IMR-90 (cell line): ENCODE measurements at regions not wholly inside any gene's neighbourhood (a gene's known extent, or its start where the extent isn't known, plus 50 kb on each side); places are given as distances from the start of the nearest gene placed in this dataset.

Source experiments
- ATAC-seq: fragments of 200-7000 bp; cut with Tn5 transposase; 2 replicates; pipeline ENCODE4 v1.9.1; 2020; ENCODE audit warnings: low read depth, mild to moderate bottlenecking, moderate library complexity
- BruUV-seq: library from RNA; stranded (reverse); fragments of 400-500 nt; replicated peaks from 2 replicates; lab custom pipeline; 2021; lab: Mats Ljungman, UMichigan
- CTCF ChIA-PET: fragments of 300-600 bp; formaldehyde crosslinking; extraction: SDS; loops from one replicate; lab custom pipeline; 2021; ENCODE audit warnings: antibody characterized with exemption; lab: Yijun Ruan, JAX
- POLR2A ChIA-PET: fragments of 300-600 bp; sonication (Branson Sonifier 250); formaldehyde crosslinking; loops from one replicate; lab custom pipeline; 2022; ENCODE audit warnings: antibody characterized with exemption; ENCODE audit not compliant: unreplicated experiment; lab: Charles Lee
- DNase-seq: peaks from one replicate; pipeline ENCODE4 v3.0.0; 2013
- H2AFZ ChIP-seq: replicated peaks from 2 replicates; pipeline ENCODE3; 2013; ENCODE audit warnings: low read length, mild to moderate bottlenecking; ENCODE audit not compliant: poor library complexity
- H2AK5ac ChIP-seq: 2 replicates; pipeline ENCODE4 v1.6.1; 2013; ENCODE audit warnings: low read depth, low read length, inconsistent platforms
- H2AK9ac ChIP-seq: replicated peaks from 2 replicates; pipeline ENCODE3; 2013; ENCODE audit warnings: mild to moderate bottlenecking, low read depth, low read length, moderate library complexity; ENCODE audit not compliant: poor library complexity
- H2BK120ac ChIP-seq: 2 replicates; pipeline ENCODE4 v1.6.1; 2013; ENCODE audit warnings: low read depth, low read length, inconsistent platforms
- H2BK15ac ChIP-seq: 3 replicates; pipeline ENCODE4 v1.6.1; 2013; ENCODE audit warnings: low read depth, low read length, inconsistent platforms
- H2BK20ac ChIP-seq: 2 replicates; pipeline ENCODE4 v1.6.1; 2013; ENCODE audit warnings: low read depth, mild to moderate bottlenecking, inconsistent platforms, low read length, moderate library complexity
- H2BK5ac ChIP-seq: 2 replicates; pipeline ENCODE4 v1.6.1; 2013; ENCODE audit warnings: mild to moderate bottlenecking, low read depth, low read length, inconsistent platforms; ENCODE audit not compliant: poor library complexity, severe bottlenecking
- H3K14ac ChIP-seq: replicated peaks from 2 replicates; pipeline ENCODE4 v1.6.1; 2013; ENCODE audit warnings: low read depth, low read length, inconsistent platforms
- H3K18ac ChIP-seq: 2 replicates; pipeline ENCODE4 v1.6.1; 2013; ENCODE audit warnings: low read depth, low read length, control low read depth
- H3K23ac ChIP-seq: 2 replicates; pipeline ENCODE4 v1.6.1; 2013; ENCODE audit warnings: low read depth, low read length, inconsistent platforms
- H3K27ac ChIP-seq: 2 replicates; pipeline ENCODE4 v1.5.1; 2013; ENCODE audit warnings: mild to moderate bottlenecking, control low read depth, low read length; ENCODE audit not compliant: insufficient read depth
- H3K27me3 ChIP-seq: 2 replicates; pipeline ENCODE4 v1.6.1; 2013; ENCODE audit warnings: low read length; ENCODE audit not compliant: control insufficient read depth, insufficient read depth
- H3K36me3 ChIP-seq: 2 replicates; pipeline ENCODE4 v1.6.1; 2013; ENCODE audit warnings: low read length, mixed read lengths; ENCODE audit not compliant: control insufficient read depth, insufficient read depth
- H3K4ac ChIP-seq: 2 replicates; pipeline ENCODE4 v1.6.1; 2013; ENCODE audit warnings: low read depth, low read length, inconsistent platforms
- H3K4me1 ChIP-seq: 2 replicates; pipeline ENCODE4 v1.6.1; 2013; ENCODE audit warnings: low read length, mixed read lengths; ENCODE audit not compliant: control insufficient read depth, insufficient read depth
- H3K4me2 ChIP-seq: 2 replicates; pipeline ENCODE4 v1.6.1; 2013; ENCODE audit warnings: low read depth, mild to moderate bottlenecking, control low read depth, low read length, moderate library complexity
- H3K4me3 ChIP-seq: 2 replicates; pipeline ENCODE4 v1.5.1; 2013; ENCODE audit warnings: low read depth, mild to moderate bottlenecking, control low read depth, low read length, moderate library complexity; ENCODE audit not compliant: insufficient read depth
- H3K56ac ChIP-seq: 2 replicates; pipeline ENCODE4 v1.6.1; 2013; ENCODE audit warnings: low read length, inconsistent platforms; ENCODE audit not compliant: insufficient read depth; ENCODE audit errors: extremely low read depth
- H3K79me1 ChIP-seq, 2 experiments: 2 replicates each; pipeline ENCODE4 v1.6.1; 2013; ENCODE audit warnings: low read length in 2 of 2, inconsistent platforms in 1 of 2, low read depth in 1 of 2
- H3K9ac ChIP-seq: 2 replicates; pipeline ENCODE4 v1.6.1; 2013; ENCODE audit warnings: low read depth, low read length, control low read depth
- H3K9me1 ChIP-seq: 2 replicates; pipeline ENCODE4 v1.6.1; 2013; ENCODE audit warnings: low read length, inconsistent platforms; ENCODE audit not compliant: insufficient read depth
- H3K9me3 ChIP-seq: 2 replicates; pipeline ENCODE4 v1.6.1; 2013; ENCODE audit warnings: low read length; ENCODE audit not compliant: control insufficient read depth, insufficient read depth
- H4K20me1 ChIP-seq: 2 replicates; pipeline ENCODE4 v1.6.1; 2013; ENCODE audit warnings: low read length, inconsistent platforms; ENCODE audit not compliant: insufficient read depth
- H4K5ac ChIP-seq: 2 replicates; pipeline ENCODE4 v1.6.1; 2013; ENCODE audit warnings: mild to moderate bottlenecking, low read depth, low read length, control low read depth
- H4K8ac ChIP-seq, 2 experiments: 2 replicates each; pipeline ENCODE4 v1.6.1; 2013; ENCODE audit warnings: low read depth in 2 of 2, low read length in 2 of 2, control low read depth in 1 of 2, inconsistent platforms in 1 of 2
- H4K91ac ChIP-seq: 2 replicates; pipeline ENCODE4 v1.6.1; 2013; ENCODE audit warnings: low read depth, low read length, inconsistent platforms; ENCODE audit not compliant: insufficient read depth
- BHLHE40 ChIP-seq: fragments of 150-350 bp; IDR thresholded peaks from 2 replicates; pipeline ENCODE4 v1.6.1; 2016; ENCODE audit warnings: mild to moderate bottlenecking, low read depth, low read length
- CEBPB ChIP-seq: IDR thresholded peaks from 2 replicates; pipeline ENCODE4 v1.6.1; 2012; ENCODE audit warnings: low read depth, low read length, improper control_type of control experiment
- CHD1 ChIP-seq: IDR thresholded peaks from 2 replicates; pipeline ENCODE4 v1.6.1; 2012; ENCODE audit warnings: low read depth, low read length, improper control_type of control experiment
- CTCF ChIP-seq: conservative IDR thresholded peaks from 2 replicates; pipeline ENCODE4 v1.5.1; 2012; ENCODE audit warnings: mild to moderate bottlenecking, low read depth, low read length, improper control_type of control experiment
- FOS ChIP-seq: fragments of 150-350 bp; IDR thresholded peaks from 2 replicates; pipeline ENCODE4 v1.6.1; 2016; ENCODE audit warnings: low read depth, low read length
- MAFK ChIP-seq: IDR thresholded peaks from 2 replicates; pipeline ENCODE4 v1.6.1; 2012; ENCODE audit warnings: low read depth, low read length, improper control_type of control experiment
- MAZ ChIP-seq: IDR thresholded peaks from 2 replicates; pipeline ENCODE4 v1.6.1; 2012; ENCODE audit warnings: low read depth, mild to moderate bottlenecking, low read length, improper control_type of control experiment, moderate library complexity, borderline replicate concordance
- MXI1 ChIP-seq: IDR thresholded peaks from 2 replicates; pipeline ENCODE4 v1.6.1; 2012; ENCODE audit warnings: low read depth, mild to moderate bottlenecking, low read length, moderate library complexity, borderline replicate concordance
- NFE2L2 ChIP-seq: fragments of 150-350 bp; IDR thresholded peaks from 2 replicates; pipeline ENCODE4 v1.6.1; 2016; ENCODE audit warnings: low read depth, mild to moderate bottlenecking, low read length
- POLR2A ChIP-seq: IDR thresholded peaks from 2 replicates; pipeline ENCODE4 v1.6.1; 2012; ENCODE audit warnings: mild to moderate bottlenecking, low read depth, low read length
- RAD21 ChIP-seq: IDR thresholded peaks from 2 replicates; pipeline ENCODE4 v1.6.1; 2012; ENCODE audit warnings: low read length, improper control_type of control experiment
- RCOR1 ChIP-seq: IDR thresholded peaks from 2 replicates; pipeline ENCODE4 v1.6.1; 2012; ENCODE audit warnings: mild to moderate bottlenecking, low read length, improper control_type of control experiment; ENCODE audit not compliant: insufficient replicate concordance
- RFX5 ChIP-seq: IDR thresholded peaks from 2 replicates; pipeline ENCODE4 v1.8.0; 2012; ENCODE audit warnings: low read depth, mild to moderate bottlenecking, low read length, moderate library complexity
- SMC3 ChIP-seq: fragments of 150-350 bp; IDR thresholded peaks from 2 replicates; pipeline ENCODE4 v1.6.1; 2016; ENCODE audit warnings: low read depth, mild to moderate bottlenecking, antibody characterized with exemption, low read length, moderate library complexity
- USF2 ChIP-seq: fragments of 150-350 bp; IDR thresholded peaks from 2 replicates; pipeline ENCODE4 v1.6.1; 2017; ENCODE audit warnings: mild to moderate bottlenecking, antibody characterized with exemption, low read length, low read depth
- dilution Hi-C: fragments of 300-500 bp; cut with HindIII; formaldehyde crosslinking; loops from one replicate; pipeline ENCODE4 v1.14.3; 2018; ENCODE audit warnings: low sequenced_read_pairs; ENCODE audit not compliant: unreplicated experiment
- in situ Hi-C: fragments of 300-500 bp; cut with MboI; formaldehyde crosslinking; loops from 3 replicates; pipeline ENCODE4 v1.14.3; 2019; ENCODE audit warnings: low sequenced_read_pairs, inconsistent platforms, mixed read lengths
- intact Hi-C: fragments of 100-400 bp; cut with micrococcal nuclease; formaldehyde crosslinking; loops from 2 replicates; pipeline ENCODE4 v1.10.0; 2022
- TF ChIP-seq, protein P1 (sequence below): fragments of 150-350 bp; IDR thresholded peaks from 2 replicates; pipeline ENCODE4 v1.6.1; 2016; ENCODE audit warnings: low read depth, mild to moderate bottlenecking, low read length, moderate library complexity, borderline replicate concordance

DNA sequence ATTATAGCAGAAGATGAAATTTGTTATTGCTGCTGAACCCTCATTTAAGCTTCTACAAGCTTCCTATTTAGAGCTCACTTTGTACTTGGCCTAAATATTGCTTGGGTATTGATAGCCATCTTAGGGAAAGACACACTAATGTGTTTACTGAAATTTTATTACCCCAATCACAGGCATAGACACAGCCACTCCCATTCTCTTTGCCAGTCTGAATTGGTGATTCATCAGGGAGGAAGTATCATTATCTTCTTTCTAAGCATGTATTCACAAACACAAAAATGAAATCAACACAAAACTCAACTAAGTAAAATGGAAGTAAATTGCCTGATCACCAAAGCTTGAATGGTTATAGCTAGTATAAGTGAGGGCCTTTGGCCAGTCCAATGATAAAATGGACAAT is 666.3 kb downstream of the TSN start:
- Histone ChIP-seq H3K4ac (no peak overlapping the region), H3K4me2 (no peak overlapping the region), H4K91ac (no peak overlapping the region), H3K18ac (no peak overlapping the region), H2BK20ac (no peak overlapping the region), H3K56ac (no peak overlapping the region), H2AFZ (no peak overlapping the region), H2AK9ac (no peak overlapping the region), H3K9ac (no peak overlapping the region), H4K20me1 (no peaks in the 10 kb centered on the region), H4K5ac (no peak overlapping the region), H4K8ac (no peak overlapping the region), H3K9me3 (no peaks in the 10 kb centered on the region), H3K36me3 (no peaks in the 10 kb centered on the region), H3K4me1 (no peaks in the 10 kb centered on the region), H3K27me3 (no peaks in the 10 kb centered on the region), H2AK5ac (no peak overlapping the region), H3K14ac (no peak overlapping the region), H2BK15ac (no peak overlapping the region), H3K27ac (no peak overlapping the region), H2BK120ac (no peak overlapping the region), H3K4me3 (no peak overlapping the region), H3K23ac (no peak overlapping the region), H3K79me1 (no peaks in the 10 kb centered on the region), H2BK5ac (no peak overlapping the region), H3K9me1 (no peaks in the 10 kb centered on the region)
- in situ Hi-C loops: no loop called here
- intact Hi-C loops: no loop called here
- TF ChIP-seq FOS: no peak
- TF ChIP-seq MXI1: no peak
- TF ChIP-seq USF2: no peak
- TF ChIP-seq MAZ: no peak
- no peak for TF ChIP-seq NFE2L2
- TF ChIP-seq CHD1: no peak
- TF ChIP-seq SMC3: no peak
- TF ChIP-seq MAFK: no peak
- TF ChIP-seq RCOR1: no peak
- no peak for TF ChIP-seq BHLHE40
- no peak for TF ChIP-seq POLR2A
- no peak for TF ChIP-seq RAD21
- TF ChIP-seq CTCF: no peak
- TF ChIP-seq RFX5: no peak
- TF ChIP-seq, protein P1, sequence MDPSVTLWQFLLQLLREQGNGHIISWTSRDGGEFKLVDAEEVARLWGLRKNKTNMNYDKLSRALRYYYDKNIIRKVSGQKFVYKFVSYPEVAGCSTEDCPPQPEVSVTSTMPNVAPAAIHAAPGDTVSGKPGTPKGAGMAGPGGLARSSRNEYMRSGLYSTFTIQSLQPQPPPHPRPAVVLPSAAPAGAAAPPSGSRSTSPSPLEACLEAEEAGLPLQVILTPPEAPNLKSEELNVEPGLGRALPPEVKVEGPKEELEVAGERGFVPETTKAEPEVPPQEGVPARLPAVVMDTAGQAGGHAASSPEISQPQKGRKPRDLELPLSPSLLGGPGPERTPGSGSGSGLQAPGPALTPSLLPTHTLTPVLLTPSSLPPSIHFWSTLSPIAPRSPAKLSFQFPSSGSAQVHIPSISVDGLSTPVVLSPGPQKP: no peak
- TF ChIP-seq CEBPB: no peak
- ATAC-seq (no peak), DNase-seq (no peak)
- CTCF ChIA-PET: no interaction called here
- POLR2A ChIA-PET: no interaction called here
- BruUV-seq: no TSS peak
- dilution Hi-C loops: no loop called here
